Keratinocyte (primary cell): ENCODE measurements at regions not wholly inside any gene's neighbourhood (a gene's known extent, or its start where the extent isn't known, plus 50 kb on each side); places are given as distances from the start of the nearest gene placed in this dataset.
"Not testable (repeated sequence)": the region's sequence is repeated elsewhere in the genome, so short reads cannot be mapped to it uniquely, and the experiment has no call there.

Source experiments
- DNase-seq: peaks from one replicate; pipeline ENCODE4 v3.0.0-alpha.2; 2011; ENCODE audit warnings: low read depth, missing footprints, low spot score
- FAIRE-seq: peaks from 2 replicates; lab custom pipeline; 2011; peaks lifted over from hg19 to GRCh38; lab: Jason Lieb, UNC
- H2AFZ ChIP-seq: 2 replicates; pipeline ENCODE4 v1.6.0; 2012; ENCODE audit warnings: low read length, control low read depth, inconsistent platforms; ENCODE audit not compliant: control insufficient read depth
- H3K27ac ChIP-seq: 2 replicates; pipeline ENCODE4 v1.5.1; 2011; ENCODE audit warnings: low read length; ENCODE audit not compliant: control insufficient read depth, insufficient read depth
- H3K27me3 ChIP-seq: 3 replicates; pipeline ENCODE4 v1.6.0; 2011; ENCODE audit warnings: low read length; ENCODE audit not compliant: control insufficient read depth, insufficient read depth; ENCODE audit errors: extremely low read depth
- H3K36me3 ChIP-seq, 2 experiments: 2 replicates in 1 of 2; 3 replicates in 1 of 2; pipeline ENCODE4 v1.5.1; 2011; ENCODE audit warnings: low read length in 2 of 2, mild to moderate bottlenecking in 1 of 2; ENCODE audit not compliant: control insufficient read depth in 2 of 2, insufficient read depth in 2 of 2; ENCODE audit errors: extremely low read depth in 1 of 2
- H3K4me1 ChIP-seq: 3 replicates; pipeline ENCODE4 v1.5.1; 2011; ENCODE audit warnings: low read length; ENCODE audit not compliant: control insufficient read depth, insufficient read depth; ENCODE audit errors: extremely low read depth
- H3K4me2 ChIP-seq: 3 replicates; pipeline ENCODE4 v1.6.0; 2011; ENCODE audit warnings: low read depth, low read length; ENCODE audit not compliant: control insufficient read depth, insufficient read depth; ENCODE audit errors: extremely low read depth
- H3K4me3 ChIP-seq, 3 experiments: fragments of 200-600 bp in 1 of 3; sonication (generic) in 1 of 3; 2 replicates in 2 of 3; 3 replicates in 1 of 3; pipeline ENCODE4 v1.5.1; 2011 to 2016; ENCODE audit warnings: low read length in 3 of 3, mild to moderate bottlenecking in 3 of 3, control low read depth in 2 of 3, inconsistent platforms in 1 of 3, low read depth in 1 of 3, mixed read lengths in 1 of 3, mixed run types in 1 of 3, moderate library complexity in 1 of 3; ENCODE audit not compliant: control insufficient read depth in 2 of 3, insufficient read depth in 2 of 3; ENCODE audit errors: extremely low read depth in 1 of 3
- H3K79me2 ChIP-seq: 2 replicates; pipeline ENCODE4 v1.6.0; 2012; ENCODE audit warnings: low read length; ENCODE audit not compliant: control insufficient read depth, insufficient read depth
- H3K9ac ChIP-seq: 3 replicates; pipeline ENCODE4 v1.6.0; 2011; ENCODE audit warnings: low read length; ENCODE audit not compliant: control insufficient read depth, insufficient read depth; ENCODE audit errors: extremely low read depth
- H3K9me1 ChIP-seq: 3 replicates; pipeline ENCODE4 v1.6.0; 2011; ENCODE audit warnings: low read length; ENCODE audit not compliant: control insufficient read depth, insufficient read depth; ENCODE audit errors: extremely low read depth
- H3K9me3 ChIP-seq: 2 replicates; pipeline ENCODE4 v1.5.1; 2012; ENCODE audit warnings: low read depth, low read length; ENCODE audit not compliant: control insufficient read depth
- H4K20me1 ChIP-seq: 3 replicates; pipeline ENCODE4 v1.6.0; 2011; ENCODE audit warnings: low read length; ENCODE audit not compliant: control insufficient read depth, insufficient read depth; ENCODE audit errors: extremely low read depth
- EZH2 ChIP-seq: IDR thresholded peaks from one replicate; pipeline ENCODE4 v1.6.1; 2012; ENCODE audit warnings: inconsistent platforms, mild to moderate bottlenecking, low read length, moderate library complexity
- dilution Hi-C: fragments of 300-500 bp; cut with MboI; formaldehyde crosslinking; loops from one replicate; pipeline ENCODE4 v1.7.0; 2020; ENCODE audit warnings: low sequenced_read_pairs; ENCODE audit not compliant: extremely low pct_ligation_motif_present
- TF ChIP-seq, protein P1 (sequence below), 3 experiments: IDR thresholded peaks in 1 of 3; conservative IDR thresholded peaks in 1 of 3; optimal IDR thresholded peaks in 1 of 3; 2 replicates in 2 of 3; 3 replicates in 1 of 3; pipeline versions ENCODE3 to v1.5.1; 2011; ENCODE audit warnings: low read length in 3 of 3, mild to moderate bottlenecking in 3 of 3, moderate library complexity in 2 of 3, control low read depth in 1 of 3, inconsistent platforms in 1 of 3; ENCODE audit not compliant: insufficient read depth in 2 of 3; ENCODE audit errors: extremely low read depth in 1 of 3

DNA sequence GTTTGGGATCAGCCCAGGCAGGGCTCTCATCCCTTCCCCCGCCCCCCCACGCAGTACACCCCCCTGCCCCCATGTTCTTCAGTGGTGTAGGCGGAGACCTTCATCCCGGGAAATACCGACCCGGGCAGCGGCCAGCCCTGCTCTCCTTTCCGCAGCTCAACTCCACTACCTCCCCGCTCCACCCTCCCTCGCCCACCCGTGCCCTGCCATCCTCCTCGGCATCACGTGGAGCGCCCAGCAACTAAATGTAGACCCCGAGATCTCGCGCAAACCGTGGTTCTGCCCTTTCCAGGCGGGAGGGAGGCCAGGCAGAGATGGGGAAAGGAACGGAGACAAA lies 1932.2 kb upstream of the DEFB115 start:
- dilution Hi-C loops = no loop called here
- Histone ChIP-seq H4K20me1 (no peaks in the 10 kb centered on the region), H3K4me3 (no peak overlapping the region), H3K79me2 (no peaks in the 10 kb centered on the region), H3K4me2 (no peak overlapping the region), H3K9me3 (peaks cover 17% of the 10 kb centered on the region), H3K4me1 (no peaks in the 10 kb centered on the region), H3K27me3 (no peaks in the 10 kb centered on the region), H3K36me3 (no peaks in the 10 kb centered on the region), H3K9ac (no peak overlapping the region), H3K27ac (no peak overlapping the region), H3K9me1 (no peaks in the 10 kb centered on the region), H2AFZ (no peak overlapping the region)
- no peak for DNase-seq
- TF ChIP-seq, protein P1, sequence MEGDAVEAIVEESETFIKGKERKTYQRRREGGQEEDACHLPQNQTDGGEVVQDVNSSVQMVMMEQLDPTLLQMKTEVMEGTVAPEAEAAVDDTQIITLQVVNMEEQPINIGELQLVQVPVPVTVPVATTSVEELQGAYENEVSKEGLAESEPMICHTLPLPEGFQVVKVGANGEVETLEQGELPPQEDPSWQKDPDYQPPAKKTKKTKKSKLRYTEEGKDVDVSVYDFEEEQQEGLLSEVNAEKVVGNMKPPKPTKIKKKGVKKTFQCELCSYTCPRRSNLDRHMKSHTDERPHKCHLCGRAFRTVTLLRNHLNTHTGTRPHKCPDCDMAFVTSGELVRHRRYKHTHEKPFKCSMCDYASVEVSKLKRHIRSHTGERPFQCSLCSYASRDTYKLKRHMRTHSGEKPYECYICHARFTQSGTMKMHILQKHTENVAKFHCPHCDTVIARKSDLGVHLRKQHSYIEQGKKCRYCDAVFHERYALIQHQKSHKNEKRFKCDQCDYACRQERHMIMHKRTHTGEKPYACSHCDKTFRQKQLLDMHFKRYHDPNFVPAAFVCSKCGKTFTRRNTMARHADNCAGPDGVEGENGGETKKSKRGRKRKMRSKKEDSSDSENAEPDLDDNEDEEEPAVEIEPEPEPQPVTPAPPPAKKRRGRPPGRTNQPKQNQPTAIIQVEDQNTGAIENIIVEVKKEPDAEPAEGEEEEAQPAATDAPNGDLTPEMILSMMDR (optimal IDR thresholded peaks at IDR 0.05 in 1 of 3, IDR thresholded peaks at IDR 0.05 in 1 of 3, conservative IDR thresholded peaks at IDR 0.05 in 1 of 3; ENCODE audit: extremely low read depth in 1 of 3, insufficient read depth in 2 of 3, low read length in 3 of 3) = no peak
- no peak for TF ChIP-seq EZH2
- FAIRE-seq = no peak

DNA sequence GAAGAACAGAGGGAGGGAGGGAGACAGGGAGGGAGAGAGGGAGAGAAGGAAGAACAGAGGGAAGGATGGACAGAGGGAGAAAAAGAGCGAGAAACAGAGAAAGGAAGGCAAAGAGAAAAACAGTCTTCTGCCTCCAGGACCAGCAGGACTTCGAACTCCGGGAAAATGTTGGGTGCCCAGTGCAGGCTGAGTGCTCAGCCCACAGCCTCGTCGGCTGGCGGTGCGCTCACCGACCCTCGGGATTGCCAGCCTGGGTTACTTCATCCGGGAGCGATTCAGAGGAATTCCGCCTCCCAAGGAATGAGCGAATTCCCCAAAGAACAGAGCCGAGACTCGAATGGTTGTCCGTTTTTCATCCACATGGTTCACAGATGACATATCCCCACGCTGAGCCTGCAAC lies 1931.7 kb upstream of the DEFB115 start:
- H4K20me1 ChIP-seq, H3K4me1 ChIP-seq, H2AFZ ChIP-seq, H3K9me1 ChIP-seq, H3K27ac ChIP-seq, H3K36me3 ChIP-seq, DNase-seq, dilution Hi-C loops, H3K27me3 ChIP-seq, H3K79me2 ChIP-seq, H3K4me2 ChIP-seq, FAIRE-seq, H3K9ac ChIP-seq, H3K4me3 ChIP-seq: not testable (repeated sequence)
- H3K9me3 ChIP-seq = peaks cover 20% of the 10 kb centered on the region

DNA sequence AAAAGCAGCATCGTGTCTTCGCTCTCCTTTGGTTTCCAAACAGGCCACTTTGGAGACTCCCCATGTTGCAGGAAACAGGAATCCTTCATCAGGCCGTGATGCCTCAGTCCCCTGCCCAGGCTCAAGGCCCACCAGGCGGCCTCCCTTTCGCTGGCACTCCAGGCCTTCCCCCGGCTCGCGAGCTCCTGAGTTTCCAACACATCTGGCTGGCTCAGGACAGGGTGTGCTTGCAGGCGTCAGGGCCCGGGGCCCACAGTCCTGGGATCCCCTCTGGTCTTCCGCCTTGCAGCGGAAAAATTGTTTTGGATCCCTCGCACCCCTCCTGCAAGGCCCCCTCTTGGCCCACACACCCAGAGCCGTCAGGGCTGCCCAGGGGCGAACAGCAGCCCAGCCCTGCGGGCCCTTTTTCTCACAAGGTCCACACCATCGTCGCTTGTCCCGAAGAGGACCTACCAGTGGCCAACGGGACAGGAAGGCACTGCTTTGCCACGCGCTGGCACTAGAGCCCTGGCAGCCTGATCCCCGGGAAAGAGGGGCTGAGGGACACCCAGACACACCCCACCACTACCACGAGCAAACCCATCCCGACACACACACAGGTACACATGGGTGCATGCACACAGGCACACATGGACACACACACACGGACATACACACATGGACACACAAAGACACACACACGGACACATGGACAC lies 1930.9 kb upstream of the DEFB115 start:
- H3K9me1 ChIP-seq = no peaks in the 10 kb centered on the region
- FAIRE-seq (no peak), DNase-seq (no peak)
- no peaks in the 10 kb centered on the region for H3K36me3 ChIP-seq
- H3K4me3 ChIP-seq = no peak overlapping the region
- H3K27me3 ChIP-seq = no peaks in the 10 kb centered on the region
- no peak overlapping the region for H3K9ac ChIP-seq
- H3K79me2 ChIP-seq = no peaks in the 10 kb centered on the region
- no peak for TF ChIP-seq EZH2
- TF ChIP-seq, protein P1 (optimal IDR thresholded peaks at IDR 0.05 in 1 of 3, IDR thresholded peaks at IDR 0.05 in 1 of 3, conservative IDR thresholded peaks at IDR 0.05 in 1 of 3; ENCODE audit: extremely low read depth in 1 of 3, insufficient read depth in 2 of 3, low read length in 3 of 3) = no peak
- H4K20me1 ChIP-seq = no peaks in the 10 kb centered on the region
- H3K4me1 ChIP-seq = no peaks in the 10 kb centered on the region
- dilution Hi-C loops = no loop called here
- no peak overlapping the region for H2AFZ ChIP-seq
- H3K27ac ChIP-seq = no peak overlapping the region
- H3K9me3 ChIP-seq = peaks cover 24% of the 10 kb centered on the region
- no peak overlapping the region for H3K4me2 ChIP-seq
